ENCODE measurements at regions not wholly inside any gene's neighbourhood (a gene's known extent, or its start where the extent isn't known, plus 50 kb on each side); places are given as distances from the start of the nearest gene placed in this dataset.

DNA sequence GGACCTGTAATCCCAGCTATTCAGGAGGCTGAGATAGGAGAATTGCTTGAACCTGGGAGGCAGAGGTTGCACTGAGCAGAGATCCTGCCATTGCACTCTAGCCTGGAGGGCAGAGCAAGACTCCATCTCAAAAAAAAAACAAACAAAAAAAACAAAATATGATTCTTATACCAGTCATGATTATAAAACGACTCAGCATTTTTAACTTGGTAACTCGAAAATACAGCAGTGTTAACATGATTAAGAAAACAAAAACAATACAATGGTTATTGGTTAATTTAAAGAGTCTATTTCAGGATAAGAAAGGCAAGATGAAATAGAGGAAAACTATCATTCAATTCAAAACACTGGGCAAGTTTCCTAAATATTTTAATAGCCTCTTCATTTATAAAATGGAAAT is 865.3 kb downstream of the PCDH7 start (continued):
- TF ChIP-seq CEBPB (IDR thresholded peaks at IDR 0.05; ENCODE audit: low read depth) (no peak), YY1 (IDR thresholded peaks at IDR 0.05; ENCODE audit: extremely low read depth, insufficient replicate concordance, low read depth, low read length) (no peak)
- TF ChIP-seq, protein P1, sequence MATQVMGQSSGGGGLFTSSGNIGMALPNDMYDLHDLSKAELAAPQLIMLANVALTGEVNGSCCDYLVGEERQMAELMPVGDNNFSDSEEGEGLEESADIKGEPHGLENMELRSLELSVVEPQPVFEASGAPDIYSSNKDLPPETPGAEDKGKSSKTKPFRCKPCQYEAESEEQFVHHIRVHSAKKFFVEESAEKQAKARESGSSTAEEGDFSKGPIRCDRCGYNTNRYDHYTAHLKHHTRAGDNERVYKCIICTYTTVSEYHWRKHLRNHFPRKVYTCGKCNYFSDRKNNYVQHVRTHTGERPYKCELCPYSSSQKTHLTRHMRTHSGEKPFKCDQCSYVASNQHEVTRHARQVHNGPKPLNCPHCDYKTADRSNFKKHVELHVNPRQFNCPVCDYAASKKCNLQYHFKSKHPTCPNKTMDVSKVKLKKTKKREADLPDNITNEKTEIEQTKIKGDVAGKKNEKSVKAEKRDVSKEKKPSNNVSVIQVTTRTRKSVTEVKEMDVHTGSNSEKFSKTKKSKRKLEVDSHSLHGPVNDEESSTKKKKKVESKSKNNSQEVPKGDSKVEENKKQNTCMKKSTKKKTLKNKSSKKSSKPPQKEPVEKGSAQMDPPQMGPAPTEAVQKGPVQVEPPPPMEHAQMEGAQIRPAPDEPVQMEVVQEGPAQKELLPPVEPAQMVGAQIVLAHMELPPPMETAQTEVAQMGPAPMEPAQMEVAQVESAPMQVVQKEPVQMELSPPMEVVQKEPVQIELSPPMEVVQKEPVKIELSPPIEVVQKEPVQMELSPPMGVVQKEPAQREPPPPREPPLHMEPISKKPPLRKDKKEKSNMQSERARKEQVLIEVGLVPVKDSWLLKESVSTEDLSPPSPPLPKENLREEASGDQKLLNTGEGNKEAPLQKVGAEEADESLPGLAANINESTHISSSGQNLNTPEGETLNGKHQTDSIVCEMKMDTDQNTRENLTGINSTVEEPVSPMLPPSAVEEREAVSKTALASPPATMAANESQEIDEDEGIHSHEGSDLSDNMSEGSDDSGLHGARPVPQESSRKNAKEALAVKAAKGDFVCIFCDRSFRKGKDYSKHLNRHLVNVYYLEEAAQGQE (IDR thresholded peaks at IDR 0.05; ENCODE audit: low read depth), result no peak

DNA sequence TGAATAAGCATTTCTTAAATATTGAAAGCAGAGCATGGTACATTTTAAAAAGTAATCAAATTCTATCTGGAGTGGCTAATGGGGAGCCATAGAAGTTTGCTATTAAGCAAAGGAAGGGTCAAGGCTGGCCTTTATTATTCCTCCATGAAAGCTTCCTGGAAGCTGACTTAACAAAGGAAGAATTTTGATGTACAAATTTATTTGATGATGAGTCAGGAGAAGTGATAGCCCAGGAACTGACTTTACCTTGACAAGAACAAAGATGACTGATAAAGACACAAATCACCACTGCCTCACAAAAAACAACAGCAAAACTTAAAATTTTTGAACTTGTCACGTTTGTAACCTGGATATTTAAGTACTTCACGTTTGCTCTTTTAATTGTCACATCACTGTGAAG is 872.1 kb downstream of the PCDH7 start:
- Histone ChIP-seq H3K4me1 (ENCODE audit: control insufficient read depth in 1 of 2, insufficient read depth in 2 of 2, low read length in 2 of 2) (peaks cover 0 to 4% of the 10 kb centered on the region in 2 experiments; a peak in 1 of 4 replicates), H3K4me3 (replicated peaks in 1 of 2; ENCODE audit: low read depth in 1 of 2, low read length in 2 of 2) (no peak overlapping the region), H3K9ac (ENCODE audit: low read length) (no peak overlapping the region), H3K9me3 (ENCODE audit: control insufficient read depth in 1 of 2, insufficient read depth in 1 of 2, low read depth in 1 of 2, low read length in 2 of 2) (no peaks in the 10 kb centered on the region), H3K79me2 (ENCODE audit: insufficient read depth, low read length) (no peaks in the 10 kb centered on the region), H3K36me3 (ENCODE audit: control insufficient read depth in 1 of 2, insufficient read depth in 2 of 2, low read length in 2 of 2) (no peaks in the 10 kb centered on the region), H4K20me1 (ENCODE audit: insufficient read depth) (no peaks in the 10 kb centered on the region), H3K27me3 (ENCODE audit: insufficient read depth, low read length) (no peaks in the 10 kb centered on the region), H3K4me2 (ENCODE audit: low read length) (no peak overlapping the region), H3K27ac (ENCODE audit: low read depth, low read length) (no peak overlapping the region), H3K9me2 (ENCODE audit: insufficient read depth) (no peaks in the 10 kb centered on the region), H2AFZ (ENCODE audit: low read depth, low read length, poor library complexity, severe bottlenecking) (peak overlapping the region; percentile 62)
- RAD21 ChIA-PET (ENCODE audit: low non-redundant PET in 1 of 2, low total read pairs in 2 of 2, uncharacterized antibody in 2 of 2, unreplicated experiment in 2 of 2), result no interaction called here
- TF ChIP-seq EZH2phosphoT487 (IDR thresholded peaks at IDR 0.05; ENCODE audit: borderline replicate concordance) (no peak), EGR1 (IDR thresholded peaks at IDR 0.05; ENCODE audit: low read depth) (no peak), ZNF274 (IDR thresholded peaks at IDR 0.05; ENCODE audit: low read depth, low read length) (no peak), CEBPB (IDR thresholded peaks at IDR 0.05; ENCODE audit: low read depth) (no peak), RAD21 (IDR thresholded peaks at IDR 0.05; ENCODE audit: low read depth) (no peak), SIN3A (IDR thresholded peaks at IDR 0.05; ENCODE audit: low read depth) (no peak), YY1 (IDR thresholded peaks at IDR 0.05; ENCODE audit: extremely low read depth, insufficient replicate concordance, low read depth, low read length) (no peak), ELF1 (IDR thresholded peaks at IDR 0.05; ENCODE audit: borderline replicate concordance, low read depth) (no peak), CBX3 (IDR thresholded peaks at IDR 0.05; ENCODE audit: low read depth) (no peak)
- TF ChIP-seq, protein P2, sequence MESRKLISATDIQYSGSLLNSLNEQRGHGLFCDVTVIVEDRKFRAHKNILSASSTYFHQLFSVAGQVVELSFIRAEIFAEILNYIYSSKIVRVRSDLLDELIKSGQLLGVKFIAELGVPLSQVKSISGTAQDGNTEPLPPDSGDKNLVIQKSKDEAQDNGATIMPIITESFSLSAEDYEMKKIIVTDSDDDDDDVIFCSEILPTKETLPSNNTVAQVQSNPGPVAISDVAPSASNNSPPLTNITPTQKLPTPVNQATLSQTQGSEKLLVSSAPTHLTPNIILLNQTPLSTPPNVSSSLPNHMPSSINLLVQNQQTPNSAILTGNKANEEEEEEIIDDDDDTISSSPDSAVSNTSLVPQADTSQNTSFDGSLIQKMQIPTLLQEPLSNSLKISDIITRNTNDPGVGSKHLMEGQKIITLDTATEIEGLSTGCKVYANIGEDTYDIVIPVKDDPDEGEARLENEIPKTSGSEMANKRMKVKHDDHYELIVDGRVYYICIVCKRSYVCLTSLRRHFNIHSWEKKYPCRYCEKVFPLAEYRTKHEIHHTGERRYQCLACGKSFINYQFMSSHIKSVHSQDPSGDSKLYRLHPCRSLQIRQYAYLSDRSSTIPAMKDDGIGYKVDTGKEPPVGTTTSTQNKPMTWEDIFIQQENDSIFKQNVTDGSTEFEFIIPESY (IDR thresholded peaks at IDR 0.05; ENCODE audit: extremely low read depth, insufficient replicate concordance, low read length), result no peak
- intact Hi-C loops (cut with micrococcal nuclease), result no loop called here
- no peak for ATAC-seq
- CTCF ChIA-PET, result no interaction called here
- DNase-seq (ENCODE audit: low read depth, low spot score), result no peak
- BruUV-seq (replicated peaks), result no TSS peak
- POLR2A ChIA-PET, result no interaction called here

Data from HCT116 (cell line).